ENCODE measurements at regions not wholly inside any gene's neighbourhood (a gene's known extent, or its start where the extent isn't known, plus 50 kb on each side); places are given as distances from the start of the nearest gene placed in this dataset.

DNA sequence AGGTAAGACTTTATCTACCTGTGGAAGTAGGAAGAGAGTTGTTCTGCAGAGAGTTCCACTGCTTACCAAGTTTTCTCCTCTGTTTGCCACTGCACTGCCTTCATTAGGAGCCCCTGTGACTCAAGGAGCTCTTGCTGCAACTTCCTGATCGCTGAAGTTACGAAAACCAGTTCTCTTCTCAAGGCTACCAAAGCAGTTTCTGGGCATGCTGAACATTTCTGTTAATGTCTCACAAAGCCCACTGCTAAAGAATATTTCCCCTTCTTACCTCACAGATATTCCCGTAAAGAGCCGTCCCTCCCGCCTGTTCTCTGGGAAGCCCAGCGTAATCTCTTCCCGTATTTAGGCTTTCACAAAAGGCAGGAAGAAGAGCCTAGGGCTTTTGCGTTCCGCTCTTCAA is 82.6 kb upstream of the OXGR1 start:
- whole genome bisulfite sequencing (ENCODE audit: extremely low coverage, insufficient coverage, insufficient read length): no CpG with 5 or more reads among the region's 9 CpGs
- DNase-seq: peak; percentile 84 to 89
- no peaks in the 10 kb centered on the region for H3K36me3 ChIP-seq (ENCODE audit: control insufficient read depth in 1 of 2, insufficient read depth in 2 of 2, low read length in 2 of 2)
- H3K9ac ChIP-seq (ENCODE audit: low read length): no peak overlapping the region
- no peak overlapping the region for H2BK5ac ChIP-seq (ENCODE audit: low read depth, low read length, poor library complexity)
- H3K4me2 ChIP-seq (ENCODE audit: low read length): no peak overlapping the region
- H4K8ac ChIP-seq (ENCODE audit: low read depth, low read length): no peak overlapping the region
- no peak overlapping the region for H3K23ac ChIP-seq (ENCODE audit: low read length)
- no peak overlapping the region for H3K4ac ChIP-seq (ENCODE audit: low read depth, low read length)
- H3K9me3 ChIP-seq (ENCODE audit: insufficient read depth, low read depth, low read length): no peaks in the 10 kb centered on the region
- H2BK120ac ChIP-seq (ENCODE audit: insufficient read depth, low read length, poor library complexity): no peak overlapping the region
- H4K12ac ChIP-seq (ENCODE audit: low read depth, low read length): no peak overlapping the region
- no peaks in the 10 kb centered on the region for H3K27me3 ChIP-seq (ENCODE audit: insufficient read depth, low read length)
- no peak overlapping the region for H2BK12ac ChIP-seq (ENCODE audit: low read length)
- H3K4me1 ChIP-seq (ENCODE audit: control insufficient read depth in 1 of 2, insufficient read depth in 2 of 2, low read length in 2 of 2): no peaks in the 10 kb centered on the region
- H4K91ac ChIP-seq (ENCODE audit: low read depth, low read length): no peak overlapping the region
- H3K79me1 ChIP-seq (ENCODE audit: low read length): no peaks in the 10 kb centered on the region
- H3K18ac ChIP-seq (ENCODE audit: low read length): no peak overlapping the region
- no peak overlapping the region for H3K27ac ChIP-seq (ENCODE audit: low read depth, low read length)
- H3K4me3 ChIP-seq (ENCODE audit: low read depth, low read length): no peak overlapping the region
- H2AK5ac ChIP-seq (ENCODE audit: low read length): no peak overlapping the region
- no peak overlapping the region for H2AFZ ChIP-seq (ENCODE audit: insufficient read depth, low read length, poor library complexity)
- no peaks in the 10 kb centered on the region for H3K79me2 ChIP-seq (ENCODE audit: control insufficient read depth, insufficient read depth, low read length, poor library complexity)
- H3K14ac ChIP-seq (ENCODE audit: low read length): no peak overlapping the region

DNA sequence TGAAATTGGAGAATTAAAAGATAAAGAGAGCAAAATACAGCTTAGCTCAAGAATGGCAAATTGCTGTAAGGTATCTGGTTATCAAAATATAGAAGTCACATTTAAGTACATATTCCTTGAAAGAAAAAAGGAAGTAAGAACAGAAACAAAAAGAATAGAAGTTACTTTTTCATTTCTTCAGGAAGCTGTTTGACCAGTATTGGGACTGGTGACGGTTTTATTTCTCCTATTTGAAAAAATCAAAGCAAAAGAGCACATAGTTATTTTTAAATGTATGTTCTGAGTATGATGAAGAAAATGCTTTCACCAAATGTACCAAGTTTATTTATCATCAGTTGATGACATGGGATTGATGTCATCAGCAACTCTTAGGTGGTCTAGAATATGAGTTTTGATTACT is 83.1 kb upstream of the OXGR1 start:
- Histone ChIP-seq H2AFZ (ENCODE audit: insufficient read depth, low read length, poor library complexity) (no peak overlapping the region), H3K9ac (ENCODE audit: low read length) (no peak overlapping the region), H2BK5ac (ENCODE audit: low read depth, low read length, poor library complexity) (no peak overlapping the region), H3K27me3 (ENCODE audit: insufficient read depth, low read length) (no peaks in the 10 kb centered on the region), H3K4ac (ENCODE audit: low read depth, low read length) (no peak overlapping the region), H3K36me3 (ENCODE audit: control insufficient read depth in 1 of 2, insufficient read depth in 2 of 2, low read length in 2 of 2) (no peaks in the 10 kb centered on the region), H3K4me3 (ENCODE audit: low read depth, low read length) (no peak overlapping the region), H3K14ac (ENCODE audit: low read length) (no peak overlapping the region), H3K9me3 (ENCODE audit: insufficient read depth, low read depth, low read length) (no peaks in the 10 kb centered on the region), H3K4me2 (ENCODE audit: low read length) (no peak overlapping the region), H2BK120ac (ENCODE audit: insufficient read depth, low read length, poor library complexity) (no peak overlapping the region), H3K79me2 (ENCODE audit: control insufficient read depth, insufficient read depth, low read length, poor library complexity) (no peaks in the 10 kb centered on the region), H4K8ac (ENCODE audit: low read depth, low read length) (no peak overlapping the region), H3K18ac (ENCODE audit: low read length) (no peak overlapping the region), H2AK5ac (ENCODE audit: low read length) (no peak overlapping the region), H3K27ac (ENCODE audit: low read depth, low read length) (no peak overlapping the region), H3K23ac (ENCODE audit: low read length) (no peak overlapping the region), H4K12ac (ENCODE audit: low read depth, low read length) (no peak overlapping the region), H3K79me1 (ENCODE audit: low read length) (no peaks in the 10 kb centered on the region), H3K4me1 (ENCODE audit: control insufficient read depth in 1 of 2, insufficient read depth in 2 of 2, low read length in 2 of 2) (no peaks in the 10 kb centered on the region), H4K91ac (ENCODE audit: low read depth, low read length) (no peak overlapping the region), H2BK12ac (ENCODE audit: low read length) (no peak overlapping the region)
- peak in 1 of 2 donors; percentile 39 for DNase-seq
- WGBS (ENCODE audit: extremely low coverage, insufficient coverage, insufficient read length): no CpG with 5 or more reads among the region's 1 CpG

DNA sequence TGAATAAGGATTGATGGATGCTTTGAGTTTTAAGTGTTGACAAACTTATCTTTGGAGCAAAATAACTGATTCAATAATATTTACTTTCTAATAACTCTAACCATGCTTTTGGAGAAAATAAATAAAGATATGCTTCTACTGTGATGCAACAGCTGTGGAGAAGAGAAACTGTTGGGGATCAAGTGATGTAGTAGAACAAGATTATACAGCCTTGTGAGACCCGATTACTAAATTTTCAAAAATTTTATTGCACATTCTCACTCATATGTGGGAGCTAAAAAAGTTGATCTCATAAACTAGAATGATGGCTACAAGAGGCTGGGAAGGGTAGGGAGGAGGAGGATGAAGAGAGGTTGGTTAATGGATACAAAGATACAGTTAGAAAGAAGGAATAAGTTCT is 85.5 kb upstream of the OXGR1 start:
- Histone ChIP-seq H2BK120ac (ENCODE audit: insufficient read depth, low read length, poor library complexity) (no peak overlapping the region), H2AFZ (ENCODE audit: insufficient read depth, low read length, poor library complexity) (no peak overlapping the region), H4K91ac (ENCODE audit: low read depth, low read length) (no peak overlapping the region), H2AK5ac (ENCODE audit: low read length) (no peak overlapping the region), H3K4me1 (ENCODE audit: control insufficient read depth in 1 of 2, insufficient read depth in 2 of 2, low read length in 2 of 2) (no peaks in the 10 kb centered on the region), H3K9ac (ENCODE audit: low read length) (no peak overlapping the region), H4K12ac (ENCODE audit: low read depth, low read length) (no peak overlapping the region), H3K4ac (ENCODE audit: low read depth, low read length) (no peak overlapping the region), H3K4me2 (ENCODE audit: low read length) (no peak overlapping the region), H3K36me3 (ENCODE audit: control insufficient read depth in 1 of 2, insufficient read depth in 2 of 2, low read length in 2 of 2) (no peaks in the 10 kb centered on the region), H3K27ac (ENCODE audit: low read depth, low read length) (no peak overlapping the region), H4K8ac (ENCODE audit: low read depth, low read length) (no peak overlapping the region), H3K79me1 (ENCODE audit: low read length) (no peaks in the 10 kb centered on the region), H3K14ac (ENCODE audit: low read length) (no peak overlapping the region), H3K9me3 (ENCODE audit: insufficient read depth, low read depth, low read length) (no peaks in the 10 kb centered on the region), H3K23ac (ENCODE audit: low read length) (no peak overlapping the region), H3K79me2 (ENCODE audit: control insufficient read depth, insufficient read depth, low read length, poor library complexity) (no peaks in the 10 kb centered on the region), H3K4me3 (ENCODE audit: low read depth, low read length) (no peak overlapping the region), H2BK12ac (ENCODE audit: low read length) (no peak overlapping the region), H3K18ac (ENCODE audit: low read length) (no peak overlapping the region), H3K27me3 (ENCODE audit: insufficient read depth, low read length) (no peaks in the 10 kb centered on the region), H2BK5ac (ENCODE audit: low read depth, low read length, poor library complexity) (no peak overlapping the region)
- no peak for DNase-seq
- WGBS (ENCODE audit: extremely low coverage, insufficient coverage, insufficient read length): no CpG with 5 or more reads among the region's 1 CpG

DNA sequence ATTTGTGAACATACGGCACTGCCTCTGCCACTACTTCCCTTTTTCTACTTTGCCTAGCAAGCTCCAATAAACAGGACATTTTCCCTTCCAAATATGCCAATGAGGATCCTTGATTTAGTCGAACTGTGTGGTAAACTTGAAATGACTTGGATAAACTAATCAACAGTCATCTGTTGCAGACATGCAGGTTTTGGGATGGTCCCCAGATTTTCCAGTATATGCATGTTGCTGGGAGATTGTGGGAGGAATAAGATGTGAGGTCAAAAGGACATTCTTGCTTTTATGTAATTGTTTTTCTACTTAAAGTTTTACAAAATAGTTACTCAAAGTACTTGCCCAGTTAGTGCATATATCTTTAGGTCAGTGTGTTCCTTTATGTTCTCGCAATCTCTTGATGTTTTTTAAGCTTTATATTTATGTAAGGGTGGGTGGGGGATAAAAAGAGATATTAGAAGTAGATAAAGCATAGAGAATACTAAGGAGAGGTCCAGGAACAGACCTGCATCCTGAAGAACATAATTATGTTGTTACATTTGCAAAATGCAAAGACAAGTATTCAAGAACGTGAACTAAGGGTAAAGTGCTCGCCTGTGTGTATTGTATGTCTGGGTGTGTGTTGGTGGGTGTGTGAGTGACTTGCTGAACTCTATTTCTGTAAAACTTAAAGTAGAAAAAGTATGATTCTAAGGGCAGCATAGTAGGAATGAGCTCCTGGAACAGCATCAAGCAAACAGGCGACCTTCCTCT is 88.4 kb upstream of the OXGR1 start:
- no peaks in the 10 kb centered on the region for H3K36me3 ChIP-seq (ENCODE audit: control insufficient read depth in 1 of 2, insufficient read depth in 2 of 2, low read length in 2 of 2)
- no peak overlapping the region for H4K91ac ChIP-seq (ENCODE audit: low read depth, low read length)
- H2BK120ac ChIP-seq (ENCODE audit: insufficient read depth, low read length, poor library complexity): no peak overlapping the region
- no peak overlapping the region for H2AFZ ChIP-seq (ENCODE audit: insufficient read depth, low read length, poor library complexity)
- no peak overlapping the region for H3K14ac ChIP-seq (ENCODE audit: low read length)
- no peak overlapping the region for H4K8ac ChIP-seq (ENCODE audit: low read depth, low read length)
- H4K12ac ChIP-seq (ENCODE audit: low read depth, low read length): no peak overlapping the region
- no peak overlapping the region for H3K4me3 ChIP-seq (ENCODE audit: low read depth, low read length)
- no peaks in the 10 kb centered on the region for H3K9me3 ChIP-seq (ENCODE audit: insufficient read depth, low read depth, low read length)
- no peak overlapping the region for H3K4ac ChIP-seq (ENCODE audit: low read depth, low read length)
- no peaks in the 10 kb centered on the region for H3K27me3 ChIP-seq (ENCODE audit: insufficient read depth, low read length)
- no peaks in the 10 kb centered on the region for H3K79me1 ChIP-seq (ENCODE audit: low read length)
- no peaks in the 10 kb centered on the region for H3K4me1 ChIP-seq (ENCODE audit: control insufficient read depth in 1 of 2, insufficient read depth in 2 of 2, low read length in 2 of 2)
- DNase-seq: no peak
- H3K79me2 ChIP-seq (ENCODE audit: control insufficient read depth, insufficient read depth, low read length, poor library complexity): no peaks in the 10 kb centered on the region
- no peak overlapping the region for H3K18ac ChIP-seq (ENCODE audit: low read length)
- H3K4me2 ChIP-seq (ENCODE audit: low read length): no peak overlapping the region
- H3K27ac ChIP-seq (ENCODE audit: low read depth, low read length): no peak overlapping the region
- H3K9ac ChIP-seq (ENCODE audit: low read length): no peak overlapping the region
- H2BK12ac ChIP-seq (ENCODE audit: low read length): no peak overlapping the region
- no peak overlapping the region for H2AK5ac ChIP-seq (ENCODE audit: low read length)
- no peak overlapping the region for H3K23ac ChIP-seq (ENCODE audit: low read length)
- H2BK5ac ChIP-seq (ENCODE audit: low read depth, low read length, poor library complexity): no peak overlapping the region
- WGBS (ENCODE audit: extremely low coverage, insufficient coverage, insufficient read length): no CpG with 5 or more reads among the region's 6 CpGs

All from trophoblast cell (in vitro differentiated cells and primary cell).